RCC 7860 (cell line): ENCODE measurements at regions not wholly inside any gene's neighbourhood (a gene's known extent, or its start where the extent isn't known, plus 50 kb on each side); places are given as distances from the start of the nearest gene placed in this dataset.
"Not testable (repeated sequence)": the region's sequence is repeated elsewhere in the genome, so short reads cannot be mapped to it uniquely, and the experiment has no call there.

Experiments used
- DNase-seq: peaks from one replicate; pipeline ENCODE4 v3.0.0-alpha.2; 2015; ENCODE audit warnings: low spot score
- FAIRE-seq: peaks from 2 replicates; lab custom pipeline; 2012; peaks lifted over from hg19 to GRCh38; lab: Jason Lieb, UNC

DNA sequence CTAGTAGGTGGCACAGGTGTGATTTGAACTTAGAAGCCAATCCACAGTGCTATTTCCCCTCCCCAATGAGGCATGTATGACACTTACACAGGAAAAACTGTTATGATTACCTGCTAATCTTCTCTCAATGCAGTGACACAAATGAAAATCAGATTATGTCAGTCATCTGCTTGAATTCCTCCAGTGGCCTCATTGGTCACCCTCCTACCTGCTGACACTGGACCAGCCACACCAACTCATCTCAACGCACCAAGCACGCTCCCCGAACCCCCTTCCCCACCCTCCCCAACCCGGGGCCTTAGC is 82.2 kb upstream of the SEC11C start:
- DNase-seq, result no peak
- FAIRE-seq, result no peak

GRCh38 chr18:59057969-59058368 is 81.7 kb upstream of the SEC11C start:
- no peak for FAIRE-seq
- no peak for DNase-seq

DNA sequence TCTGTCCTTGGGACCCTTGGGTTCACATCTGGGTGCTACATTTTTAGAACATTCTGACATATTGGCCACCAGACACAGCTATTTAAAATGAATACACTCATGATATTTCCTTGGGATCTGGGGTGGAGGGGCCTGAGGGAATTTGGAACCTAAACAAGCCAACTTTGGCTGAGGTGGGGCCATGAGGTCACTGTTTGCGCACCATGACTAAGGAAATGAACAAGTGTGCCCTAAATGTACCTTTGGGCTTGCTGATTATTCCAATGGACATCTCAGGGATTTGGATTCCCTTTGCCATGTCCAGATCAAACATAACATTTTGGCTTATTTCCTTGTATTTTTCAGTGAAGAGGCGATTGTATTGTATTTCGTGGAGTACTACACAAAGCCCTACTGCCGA is 80.5 kb upstream of the SEC11C start:
- FAIRE-seq (no peak), DNase-seq (no peak)

- no peak for DNase-seq
- no peak for FAIRE-seq
These were observed 79.1 kb upstream of the SEC11C start for GRCh38 chr18:59060551-59060950.

GRCh38 chr18:59061914-59062642 is 77.6 kb upstream of the SEC11C start:
- DNase-seq, result no peak
- FAIRE-seq, result no peak

GRCh38 chr18:59062643-59063006 is 77.1 kb upstream of the SEC11C start:
- FAIRE-seq (no peak), DNase-seq (no peak)

GRCh38 chr18:59063300-59063906 is 76.3 kb upstream of the SEC11C start:
- no peak for DNase-seq
- no peak for FAIRE-seq

DNA sequence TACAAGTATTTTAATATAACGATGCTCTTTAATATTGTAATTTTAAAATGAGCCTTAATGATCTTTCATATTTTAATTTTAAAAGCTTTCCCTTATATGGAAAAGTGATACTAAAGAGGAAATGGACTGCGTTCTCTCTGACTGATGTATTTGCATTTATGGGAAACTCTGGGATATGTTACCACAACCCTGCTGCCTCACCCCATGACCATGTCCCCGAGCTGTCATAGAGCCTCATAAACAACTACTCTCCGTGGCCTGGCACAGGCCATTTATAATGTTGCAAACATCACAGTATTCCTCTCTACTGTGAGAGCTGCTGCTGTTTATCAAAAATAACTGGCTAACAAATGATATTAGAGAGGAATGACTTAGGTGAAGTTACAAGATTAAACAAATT is 75.8 kb upstream of the SEC11C start:
- FAIRE-seq, result no peak
- DNase-seq, result no peak

DNA sequence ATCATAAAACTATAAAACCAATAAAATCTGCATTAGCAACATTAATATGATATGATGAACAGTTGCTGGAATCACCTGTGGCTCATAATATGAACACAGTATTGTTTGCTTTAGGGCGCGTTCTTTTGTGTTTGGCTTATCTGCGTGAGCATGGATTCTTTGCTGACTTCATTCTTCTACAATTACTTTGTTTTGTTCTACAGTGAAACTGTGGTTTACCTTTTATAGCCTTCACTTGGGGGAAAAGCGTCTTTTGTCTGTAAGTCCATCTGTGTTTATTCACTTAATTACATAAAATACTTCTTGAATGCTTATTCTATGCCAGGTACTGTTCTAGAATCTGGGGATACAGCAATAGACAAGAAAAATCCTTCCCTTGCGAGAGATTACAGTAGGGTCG is 74.0 kb upstream of the SEC11C start:
- DNase-seq (no peak), FAIRE-seq (no peak)

DNA sequence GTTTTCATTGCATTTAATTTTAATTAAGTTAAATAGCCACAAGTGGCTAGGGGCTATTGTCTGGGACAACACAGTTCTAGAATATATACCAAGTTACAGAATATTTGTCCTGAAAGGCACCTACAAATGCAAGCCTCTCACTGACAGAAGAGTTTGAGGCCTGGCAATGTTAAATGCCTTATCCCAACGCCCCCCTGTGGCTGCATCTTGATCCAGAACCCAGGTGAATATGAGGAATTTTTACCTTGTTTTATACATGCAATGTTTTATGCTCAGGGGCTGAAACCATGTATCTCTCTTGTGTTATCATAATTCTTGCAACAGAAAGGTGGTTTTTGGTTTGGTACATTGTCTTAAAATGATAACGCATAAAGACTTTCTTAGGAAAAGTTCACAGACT is 71.8 kb upstream of the SEC11C start:
- FAIRE-seq (no peak), DNase-seq (no peak)

GRCh38 chr18:59068276-59069071 is 71.2 kb upstream of the SEC11C start:
- DNase-seq (peak; percentile 20), FAIRE-seq (no peak)

DNA sequence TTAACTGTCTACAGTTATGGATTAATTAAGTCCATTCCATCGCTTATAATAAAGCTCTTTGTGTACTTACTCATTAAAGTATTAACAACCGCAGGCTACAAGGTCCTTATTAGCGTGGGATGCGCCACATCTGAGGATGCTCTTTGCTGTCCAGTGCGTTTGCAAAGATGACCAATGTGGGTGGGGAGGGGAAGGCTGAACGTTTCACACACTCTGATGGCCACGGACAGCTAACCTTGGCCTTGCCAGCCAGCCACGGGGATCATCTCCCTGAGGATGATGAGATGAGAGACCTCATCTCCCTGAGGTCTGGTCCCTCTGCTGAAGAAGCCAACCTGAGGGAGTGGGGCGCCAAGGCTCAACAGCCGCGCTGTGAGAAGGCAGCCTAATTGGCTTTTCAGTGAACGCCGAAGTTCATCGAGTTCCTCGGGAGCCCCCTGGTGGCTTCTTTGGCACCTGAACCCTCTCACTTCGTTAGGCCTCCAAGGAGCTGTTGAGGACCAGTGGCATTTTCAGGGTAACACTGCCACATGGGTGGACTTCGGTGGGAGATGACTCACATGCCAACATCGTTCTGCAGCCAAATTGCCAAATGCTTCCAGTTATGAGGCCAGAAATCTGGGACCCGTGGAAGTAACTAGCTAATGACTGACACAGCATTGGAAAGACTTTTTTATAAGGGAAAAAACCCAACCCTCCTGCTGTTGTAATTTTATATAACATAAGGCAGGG is 69.3 kb upstream of the SEC11C start:
- no peak for FAIRE-seq
- DNase-seq, result peak; percentile 37

GRCh38 chr18:59072727-59073421 is 66.8 kb upstream of the SEC11C start:
- DNase-seq (no peak), FAIRE-seq (no peak)

DNA sequence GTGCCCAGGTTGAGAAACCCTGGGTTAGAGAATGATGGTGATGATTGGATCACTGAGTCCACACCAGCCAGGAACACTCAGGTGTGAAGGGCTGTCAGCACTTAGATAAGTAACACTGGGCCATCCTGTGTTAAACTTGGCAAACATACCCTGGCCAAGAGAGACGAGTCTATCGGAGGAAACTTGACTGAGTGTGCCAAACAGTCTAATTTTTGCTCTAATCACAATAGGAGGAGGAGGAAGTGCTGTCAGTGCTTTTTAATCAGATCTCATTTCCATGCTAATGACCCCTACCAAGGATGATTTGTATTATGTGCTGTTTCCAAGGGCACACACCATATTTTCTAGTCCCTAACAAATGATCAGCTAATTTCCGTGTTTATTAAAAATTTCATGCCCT is 63.8 kb upstream of the SEC11C start:
- FAIRE-seq, result no peak
- DNase-seq, result no peak

DNA sequence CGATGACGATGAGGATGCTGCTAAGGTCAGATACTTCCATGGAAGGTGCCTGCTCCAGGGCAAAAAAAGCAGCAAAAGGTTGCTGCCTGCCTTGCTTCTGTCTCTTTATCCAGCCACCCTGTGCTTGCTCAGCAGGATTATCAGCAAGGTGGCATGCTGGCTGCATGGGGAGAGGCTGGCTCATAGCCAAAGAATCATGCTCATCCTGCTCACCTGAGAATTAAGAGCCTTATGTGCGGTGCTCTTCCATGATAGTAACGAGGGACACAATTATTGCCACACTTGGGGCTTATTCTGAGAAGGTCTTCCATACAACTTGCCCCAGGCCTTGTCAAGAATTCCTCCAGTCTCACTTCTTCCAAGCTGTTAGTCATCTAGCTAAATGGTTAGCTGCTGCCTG is 60.4 kb upstream of the SEC11C start:
- no peak for FAIRE-seq
- DNase-seq, result no peak

GRCh38 chr18:59079687-59080501 is 59.8 kb upstream of the SEC11C start:
- not testable (repeated sequence) for FAIRE-seq
- peak; percentile 42 for DNase-seq

DNA sequence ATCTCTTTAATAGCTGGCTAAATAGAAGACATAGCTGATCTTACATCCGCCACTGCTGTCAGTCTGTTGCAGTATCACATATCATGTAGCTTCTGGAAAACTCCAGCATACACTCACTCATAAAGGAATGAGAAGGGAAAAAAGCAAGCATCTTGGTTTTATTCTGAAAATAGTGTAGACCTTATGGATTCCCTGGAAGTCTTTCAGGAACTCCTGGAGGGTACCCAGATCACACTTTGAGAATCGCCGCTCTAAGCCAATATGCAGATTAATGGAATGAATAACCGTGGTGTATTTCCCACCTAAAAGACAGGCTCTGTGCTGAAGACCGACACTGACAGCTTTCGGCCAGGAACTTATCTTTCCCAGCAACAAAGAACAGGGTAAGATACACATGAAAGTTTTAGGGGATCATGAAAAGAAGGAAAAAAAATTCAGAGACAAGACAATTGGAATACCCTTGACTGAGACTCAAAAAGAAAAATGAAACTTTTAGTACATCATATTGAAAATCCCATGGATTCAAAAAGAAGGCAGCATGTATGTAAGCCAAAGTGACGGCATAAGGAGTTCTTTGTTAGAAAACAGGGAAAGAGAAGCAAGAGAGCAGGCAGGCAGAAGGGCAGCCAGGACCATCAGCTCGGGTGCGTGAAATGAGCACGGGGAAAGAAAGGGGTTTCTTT is 56.4 kb upstream of the SEC11C start:
- no peak for DNase-seq
- FAIRE-seq, result no peak

DNA sequence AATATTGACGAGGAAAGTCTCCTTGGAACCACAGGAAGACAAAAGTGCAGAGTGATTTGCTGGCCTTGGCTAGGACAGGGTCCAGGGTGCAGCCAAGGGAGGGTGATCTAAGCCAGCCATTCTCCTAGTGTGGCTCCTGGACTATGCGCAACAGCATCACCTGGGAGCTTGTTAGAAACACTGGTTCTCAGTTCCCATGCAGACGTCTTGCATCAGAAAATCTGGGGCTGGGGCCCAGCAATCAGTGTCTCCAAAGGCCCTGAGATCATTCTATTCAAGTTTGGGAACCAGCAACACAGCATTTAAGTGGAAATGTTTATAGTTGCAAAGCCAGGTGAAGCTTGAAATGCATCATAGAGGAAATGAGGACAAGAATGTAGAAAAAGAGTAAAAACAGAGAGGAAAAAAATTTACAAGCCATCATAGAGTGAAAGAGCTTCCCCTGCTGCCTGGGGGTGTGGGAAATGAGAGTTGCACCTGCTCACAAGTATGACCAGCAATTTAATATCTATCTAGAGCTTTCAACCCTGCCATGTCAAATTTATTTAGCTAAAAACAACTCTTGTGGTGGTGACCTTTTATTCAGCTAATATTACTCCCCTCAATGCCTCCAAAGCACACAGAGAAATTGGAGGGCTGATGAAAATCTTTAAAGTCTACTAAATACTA is 54.4 kb upstream of the SEC11C start:
- FAIRE-seq, result no peak
- no peak for DNase-seq

DNA sequence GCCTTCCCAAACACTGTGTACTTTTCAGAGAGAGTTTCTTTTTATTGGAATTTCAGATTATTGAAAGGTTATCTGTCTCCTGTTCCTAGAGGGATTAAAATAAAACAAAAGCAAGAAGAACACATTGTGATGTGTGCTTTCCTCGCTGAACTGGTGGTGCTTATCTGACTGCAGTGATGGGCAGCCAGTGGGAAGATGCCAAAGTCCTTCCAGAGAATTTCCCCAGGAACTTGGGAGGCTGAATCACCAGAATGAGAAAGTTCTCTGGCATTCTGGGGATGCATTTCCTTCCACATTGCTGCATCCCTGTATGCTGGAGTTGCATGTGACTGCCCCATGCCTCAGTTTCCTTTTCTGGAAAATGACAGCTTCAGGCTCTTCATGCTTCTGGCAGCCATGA is 53.9 kb upstream of the SEC11C start:
- FAIRE-seq (no peak), DNase-seq (peak; percentile 31)
